Esophagus (tissue), 2 donors: ENCODE measurements at regions not wholly inside any gene's neighbourhood (a gene's known extent, or its start where the extent isn't known, plus 50 kb on each side); places are given as distances from the start of the nearest gene placed in this dataset.

Source experiments
- H3K27ac ChIP-seq, 2 donors: one replicate each; pipeline ENCODE4 v1.5.1; 2013; ENCODE audit warnings: low read depth in 2 of 2, mild to moderate bottlenecking in 2 of 2, inconsistent platforms in 1 of 2, low read length in 1 of 2, moderate library complexity in 1 of 2
- H3K27me3 ChIP-seq, 2 donors: one replicate each; pipeline ENCODE4 v1.6.1; 2013; ENCODE audit warnings: low read length in 2 of 2, control low read depth in 1 of 2, mild to moderate bottlenecking in 1 of 2; ENCODE audit not compliant: insufficient read depth in 2 of 2, control insufficient read depth in 1 of 2
- H3K36me3 ChIP-seq, 2 donors: one replicate each; pipeline ENCODE4 v1.6.1; 2013; ENCODE audit warnings: low read length in 1 of 2; ENCODE audit not compliant: control insufficient read depth in 2 of 2, insufficient read depth in 2 of 2
- H3K4me1 ChIP-seq, 2 donors: one replicate each; pipeline ENCODE4 v1.6.1; 2013; ENCODE audit warnings: low read length in 1 of 2; ENCODE audit not compliant: control insufficient read depth in 2 of 2, insufficient read depth in 2 of 2
- H3K4me3 ChIP-seq, 2 donors: one replicate each; pipeline ENCODE4 v1.5.1; 2013; ENCODE audit warnings: low read length in 2 of 2, mild to moderate bottlenecking in 2 of 2, low read depth in 1 of 2, moderate library complexity in 1 of 2
- H3K9me3 ChIP-seq, 2 donors: one replicate each; pipeline ENCODE4 v1.6.1; 2013; ENCODE audit warnings: mild to moderate bottlenecking in 2 of 2, low read depth in 1 of 2, low read length in 1 of 2, moderate library complexity in 1 of 2; ENCODE audit not compliant: control insufficient read depth in 2 of 2, insufficient read depth in 1 of 2
- WGBS, 2 donors: extraction: QIAGEN DNeasy Blood & Tissue Kit; methylation state at CpG; one replicate each; pipeline ENCODE4 v1.1.7; 2013; 5-methylcytosine and 5-hydroxymethylcytosine counted together
- donor health status: healthy with polysubstance abuse.
- donor health status: Bipolar disorder and iron deficiency.

DNA sequence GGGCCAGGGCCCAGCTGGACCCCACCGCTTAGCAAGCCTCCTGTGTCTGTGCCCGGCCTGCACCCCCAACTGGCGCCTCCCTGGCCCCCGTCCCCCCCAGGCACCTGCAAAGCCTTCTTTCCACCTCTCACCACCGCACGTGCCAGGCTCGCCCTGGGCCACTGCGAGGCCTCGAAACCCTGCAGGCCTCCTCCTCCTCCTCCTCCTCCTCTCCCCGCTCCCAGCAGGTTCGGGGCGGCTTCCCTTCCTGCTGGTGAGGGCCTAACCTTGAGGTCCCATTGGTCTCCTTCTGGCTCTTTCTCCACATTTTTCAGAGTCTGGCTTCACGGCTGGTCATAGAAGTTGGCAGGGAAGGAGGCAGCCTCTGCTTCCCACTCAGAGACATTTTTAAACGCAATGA, 76.8 kb upstream of the GATA5 start:
- Histone ChIP-seq H3K4me1 (peaks cover 0 to 4% of the 10 kb centered on the region in 2 donors), H3K36me3 (no peaks in the 10 kb centered on the region), H3K9me3 (no peaks in the 10 kb centered on the region), H3K27ac (no peak overlapping the region), H3K4me3 (no peak overlapping the region), H3K27me3 (peaks cover 0 to 31% of the 10 kb centered on the region in 2 donors)
- 64 to 71% methylated on average over 12 to 14 of the region's 14 CpGs for WGBS, 2 donors

DNA sequence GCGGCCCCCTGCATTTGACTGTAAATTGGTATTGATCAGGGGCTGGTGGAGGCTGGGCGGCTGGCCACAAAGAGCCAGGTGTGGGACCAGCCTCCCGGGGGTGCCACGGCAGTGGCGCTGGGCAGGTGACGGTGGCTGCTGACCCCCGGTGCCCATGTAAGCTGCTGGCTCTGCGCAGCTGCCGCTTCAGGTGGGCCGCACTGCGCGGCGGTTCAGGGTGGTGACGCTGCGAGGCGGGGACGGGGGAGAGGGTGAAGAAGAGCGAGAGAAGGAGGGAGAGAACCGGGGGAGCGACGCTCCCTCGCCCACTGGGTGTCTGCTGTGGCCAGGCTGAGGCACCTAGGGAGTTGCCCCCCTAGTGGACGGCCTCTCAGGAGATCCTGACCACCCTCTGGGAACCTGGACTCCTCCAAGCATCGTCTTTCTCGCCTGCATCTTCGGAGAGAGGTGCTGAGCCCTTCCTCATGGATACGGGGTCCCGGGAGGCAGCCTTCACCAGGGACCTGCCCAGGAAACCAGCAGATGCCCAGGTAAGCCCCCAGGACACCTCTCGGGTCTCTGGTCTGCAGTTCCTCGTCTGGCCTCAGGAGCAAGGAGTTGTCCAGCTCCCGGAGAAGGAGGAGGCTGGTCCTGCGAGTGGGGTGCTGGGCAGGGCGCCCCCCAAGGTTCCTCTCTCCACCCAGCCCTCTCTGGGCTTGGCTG, 77.5 kb upstream of the GATA5 start:
- Histone ChIP-seq H3K4me1 (peaks cover 0 to 4% of the 10 kb centered on the region in 2 donors), H3K36me3 (no peaks in the 10 kb centered on the region), H3K4me3 (no peak overlapping the region), H3K27ac (peak overlapping the region in 1 of 2 donors; percentile 11), H3K27me3 (peaks cover 0 to 31% of the 10 kb centered on the region in 2 donors), H3K9me3 (no peaks in the 10 kb centered on the region)
- 81 to 82% methylated on average over 28 to 33 of the region's 33 CpGs for WGBS, 2 donors

DNA sequence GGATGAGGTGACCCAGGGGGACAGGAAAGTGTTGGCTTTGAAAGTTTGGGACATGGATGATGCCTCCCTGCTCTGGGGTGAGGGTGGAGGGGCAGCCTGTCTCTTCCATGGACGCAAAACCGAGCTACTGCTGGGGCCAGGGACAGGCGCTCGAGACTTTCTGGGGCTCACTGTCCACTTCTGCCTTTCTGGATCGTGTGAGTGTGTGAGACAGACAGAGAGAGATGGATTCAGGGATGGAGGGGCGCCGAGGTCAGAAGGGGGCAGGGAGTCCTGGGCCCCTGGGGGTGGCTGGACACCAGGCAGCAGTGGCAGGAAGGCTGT, 78.0 kb upstream of the GATA5 start:
- Histone ChIP-seq H3K36me3 (no peaks in the 10 kb centered on the region), H3K4me1 (peaks cover 0 to 4% of the 10 kb centered on the region in 2 donors), H3K4me3 (no peak overlapping the region), H3K27ac (peak overlapping the region in 1 of 2 donors; percentile 11), H3K9me3 (no peaks in the 10 kb centered on the region), H3K27me3 (peaks cover 0 to 31% of the 10 kb centered on the region in 2 donors)
- 58 to 60% methylated on average over 7 of the region's 7 CpGs for WGBS, 2 donors

DNA sequence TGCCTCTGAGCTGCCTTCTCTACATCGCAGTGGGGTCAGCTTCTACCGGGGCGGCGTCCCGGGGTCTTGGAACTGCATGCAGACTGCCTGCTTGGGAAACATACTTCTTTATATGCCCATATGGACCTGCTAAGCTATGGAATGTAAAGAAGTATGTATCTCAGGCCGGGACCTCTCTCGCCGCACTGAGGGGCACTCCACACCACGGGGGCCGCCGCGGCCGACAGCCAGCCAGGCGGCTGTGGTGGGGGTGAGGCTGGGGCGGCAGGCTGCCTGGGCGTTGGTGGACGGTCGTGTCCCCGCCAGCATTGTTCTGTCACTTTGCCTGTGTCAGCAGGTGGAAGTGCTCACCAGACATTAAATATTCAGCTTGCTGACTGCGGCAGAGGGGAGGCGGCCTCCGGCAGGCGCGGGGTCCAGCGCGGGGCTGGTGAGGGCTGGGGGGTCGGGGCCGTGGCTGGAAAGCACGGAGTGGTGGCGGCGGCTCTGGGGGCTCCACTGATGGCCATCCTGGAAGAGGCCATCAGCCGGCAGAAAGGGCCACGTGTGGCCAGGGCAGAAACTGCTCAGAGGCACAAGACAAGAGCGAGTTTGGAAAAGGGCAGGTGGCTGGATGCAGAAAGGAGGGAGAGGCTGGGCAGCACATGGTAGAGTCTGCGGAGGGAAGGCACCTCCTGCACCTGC, 78.6 kb upstream of the GATA5 start:
- Histone ChIP-seq H3K9me3 (no peaks in the 10 kb centered on the region), H3K27ac (no peak overlapping the region), H3K4me3 (no peak overlapping the region), H3K36me3 (no peaks in the 10 kb centered on the region), H3K27me3 (peaks cover 0 to 31% of the 10 kb centered on the region in 2 donors), H3K4me1 (peaks cover 0 to 4% of the 10 kb centered on the region in 2 donors)
- WGBS, 2 donors = 43 to 48% methylated on average over 35 of the region's 35 CpGs

DNA sequence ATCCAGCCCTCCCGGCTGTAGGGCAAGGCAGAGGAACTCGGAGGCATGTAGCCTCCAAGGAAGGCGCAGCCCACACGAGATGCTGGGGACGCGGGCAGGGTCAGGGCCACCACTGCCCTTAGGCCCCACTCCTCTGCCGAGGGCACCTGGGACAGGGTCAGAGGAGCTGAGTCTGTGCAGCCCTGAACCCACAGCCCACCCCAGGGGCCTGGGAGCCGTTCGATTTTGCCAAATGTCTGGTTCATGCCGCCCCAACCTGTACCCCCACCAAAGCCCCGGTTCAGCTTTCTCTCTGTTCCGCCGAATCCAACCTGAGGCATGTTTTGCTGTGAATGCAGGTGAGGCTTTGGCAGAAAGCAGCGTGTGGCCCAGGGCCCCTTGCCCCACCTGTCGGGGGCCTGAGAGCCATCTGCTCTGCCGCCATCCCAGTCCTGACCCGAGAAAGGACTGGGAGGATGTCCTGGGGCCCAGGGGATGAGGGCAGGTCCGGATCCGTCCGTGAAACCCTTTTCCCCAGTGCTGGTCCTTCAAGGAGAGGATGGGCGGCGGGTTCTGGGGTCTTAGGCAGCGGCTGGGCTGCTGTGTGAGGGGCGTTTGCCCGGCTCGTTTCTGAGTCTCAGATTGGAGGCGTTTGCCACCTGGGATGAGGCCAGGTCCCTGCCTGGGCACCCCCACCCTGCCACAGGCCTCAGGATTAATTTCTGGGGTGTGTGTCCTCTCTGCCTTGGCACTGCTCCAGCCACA, 79.3 kb upstream of the GATA5 start:
- 69 to 70% methylated on average over 27 of the region's 27 CpGs for WGBS, 2 donors
- no peaks in the 10 kb centered on the region for H3K36me3 ChIP-seq
- H3K9me3 ChIP-seq = no peaks in the 10 kb centered on the region
- H3K27me3 ChIP-seq = peaks cover 0 to 29% of the 10 kb centered on the region in 2 donors
- no peak overlapping the region for H3K27ac ChIP-seq
- peaks cover 0 to 4% of the 10 kb centered on the region in 2 donors for H3K4me1 ChIP-seq
- no peak overlapping the region for H3K4me3 ChIP-seq

DNA sequence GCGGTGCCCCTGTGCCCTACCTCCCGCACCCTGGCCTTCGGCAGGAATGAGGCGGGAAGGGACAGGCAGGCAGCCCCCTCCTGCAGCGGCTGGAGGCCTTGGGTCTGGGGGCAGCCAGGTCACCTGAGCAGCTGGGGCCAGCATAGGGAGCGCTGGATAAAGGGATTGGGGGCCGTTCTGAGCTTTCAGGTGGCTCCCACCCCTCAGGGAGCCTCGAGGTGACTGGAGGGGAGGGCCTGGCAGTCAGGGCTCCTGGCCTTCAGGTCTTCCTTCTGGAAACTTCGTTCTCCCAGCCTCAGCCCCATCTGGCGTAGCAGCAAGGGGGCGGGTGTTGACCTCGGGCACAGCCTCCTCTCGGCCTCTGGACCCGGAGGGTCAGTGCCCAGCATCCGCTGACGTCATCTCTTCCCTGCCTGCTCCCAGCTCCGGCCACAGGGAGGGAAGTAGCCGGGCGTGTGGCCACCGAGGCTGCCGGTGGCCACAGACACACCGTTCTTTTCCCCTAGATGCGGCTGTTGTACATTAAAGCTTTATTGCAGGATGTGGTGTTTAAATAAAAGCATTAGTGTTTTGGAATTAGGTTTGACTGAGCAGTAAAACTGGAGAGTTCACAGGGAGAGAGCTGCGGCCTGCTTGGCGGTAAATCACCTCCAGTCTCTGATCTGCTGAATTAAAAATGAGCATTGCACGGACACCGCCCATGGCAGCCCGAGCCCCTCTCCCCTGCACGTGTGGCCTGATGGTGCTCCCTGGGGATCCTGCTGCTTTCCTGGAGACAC, 80.0 kb upstream of the GATA5 start:
- Histone ChIP-seq H3K4me1 (peaks cover 0 to 2% of the 10 kb centered on the region in 2 donors), H3K36me3 (no peaks in the 10 kb centered on the region), H3K4me3 (no peak overlapping the region), H3K27ac (no peak overlapping the region), H3K27me3 (peaks cover 0 to 22% of the 10 kb centered on the region in 2 donors), H3K9me3 (no peaks in the 10 kb centered on the region)
- WGBS, 2 donors = 55 to 60% methylated on average over 29 of the region's 29 CpGs

DNA sequence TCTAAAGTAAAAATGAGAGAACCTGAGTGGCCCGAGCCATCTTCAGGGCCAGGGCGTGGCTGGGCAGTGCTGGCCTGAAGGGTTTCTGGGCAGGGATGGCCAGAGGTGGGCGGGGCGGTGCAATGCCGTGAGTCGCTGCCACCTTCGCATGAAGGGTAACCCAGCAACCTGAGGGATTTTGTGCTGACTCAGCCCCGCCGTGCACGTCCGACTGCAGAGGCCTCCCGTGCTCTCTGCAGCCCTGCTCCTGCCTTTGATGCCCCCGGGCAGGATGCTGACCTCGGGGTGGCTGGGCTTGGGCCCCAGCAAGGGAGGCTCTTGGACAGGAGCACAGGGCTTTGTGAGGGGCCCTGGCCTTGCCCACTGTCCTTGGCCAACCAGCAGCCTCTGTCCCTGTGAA, 81.7 kb upstream of the GATA5 start:
- Histone ChIP-seq H3K36me3 (no peaks in the 10 kb centered on the region), H3K27ac (no peak overlapping the region), H3K27me3 (peaks cover 0 to 7% of the 10 kb centered on the region in 2 donors), H3K4me1 (no peaks in the 10 kb centered on the region), H3K9me3 (no peaks in the 10 kb centered on the region), H3K4me3 (no peak overlapping the region)
- WGBS, 2 donors = 35 to 41% methylated on average over 14 of the region's 14 CpGs

DNA sequence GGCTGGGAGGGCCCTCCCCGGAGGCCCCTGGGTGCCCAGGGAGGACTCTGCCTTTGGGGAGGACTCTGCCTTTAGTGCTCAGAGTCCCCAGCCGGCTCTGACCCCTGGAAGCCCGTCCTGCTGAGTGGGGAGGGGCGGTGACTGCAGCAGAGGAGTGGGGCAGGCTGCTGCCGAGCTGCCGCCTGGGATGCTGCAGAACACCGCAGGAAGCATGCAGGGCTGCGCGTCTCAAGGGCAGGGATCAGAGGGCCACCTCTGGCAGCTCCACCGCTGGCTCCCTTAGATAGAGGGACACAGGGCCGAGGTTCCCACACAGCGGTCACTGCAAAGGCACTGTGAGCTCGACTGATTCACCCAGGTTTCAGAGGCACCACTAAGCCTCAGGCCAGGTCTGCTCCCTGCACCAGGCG, 82.2 kb upstream of the GATA5 start:
- Histone ChIP-seq H3K27ac (no peak overlapping the region), H3K9me3 (no peaks in the 10 kb centered on the region), H3K4me3 (no peak overlapping the region), H3K27me3 (peaks cover 0 to 5% of the 10 kb centered on the region in 2 donors), H3K36me3 (no peaks in the 10 kb centered on the region), H3K4me1 (no peaks in the 10 kb centered on the region)
- WGBS, 2 donors = 58 to 70% methylated on average over 14 of the region's 14 CpGs

DNA sequence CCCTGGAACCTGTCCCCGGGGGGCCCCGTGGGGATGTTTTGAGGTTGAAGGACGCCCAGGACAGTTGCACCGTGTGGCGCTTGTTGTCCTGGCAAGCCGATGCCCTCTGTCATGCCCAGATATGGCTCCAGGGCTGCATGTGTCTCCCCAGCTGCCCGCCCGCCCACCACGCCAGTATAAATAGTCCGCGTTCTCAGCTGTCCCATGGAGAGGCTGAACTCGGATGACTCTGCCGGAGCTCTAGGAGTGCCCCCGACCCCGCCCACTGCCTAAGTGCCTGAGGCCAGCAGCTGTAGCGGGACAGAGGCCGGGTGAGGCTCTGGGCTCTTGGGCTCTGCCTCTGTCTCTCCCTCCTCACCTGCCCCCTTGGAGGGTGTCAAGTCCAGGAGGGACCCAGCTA, 83.0 kb upstream of the GATA5 start:
- Histone ChIP-seq H3K4me3 (no peak overlapping the region), H3K27me3 (no peaks in the 10 kb centered on the region), H3K4me1 (no peaks in the 10 kb centered on the region), H3K36me3 (no peaks in the 10 kb centered on the region), H3K9me3 (no peaks in the 10 kb centered on the region), H3K27ac (no peak overlapping the region)
- 49 to 60% methylated on average over 17 of the region's 17 CpGs for WGBS, 2 donors
